Heart left ventricle (tissue), 16 donors: ENCODE measurements at regions not wholly inside any gene's neighbourhood (a gene's known extent, or its start where the extent isn't known, plus 50 kb on each side); places are given as distances from the start of the nearest gene placed in this dataset.

Experiments
- ATAC-seq, 4 donors: fragments of 200-7000 bp; cut with Tn5 transposase; one replicate each; pipeline ENCODE4 v1.9.1; 2020 to 2022; ENCODE audit warnings: moderate library complexity in 4 of 4, mild to moderate bottlenecking in 3 of 4, moderate number of reproducible peaks in 1 of 4
- DNase-seq, 5 donors: peaks; one replicate each; pipeline ENCODE4 v3.0.0-alpha.2; 2020
- H3K27ac ChIP-seq, 12 donors: fragments of 200-600 bp; sonication (generic) in 4 of 12; one replicate each; pipeline versions ENCODE4 v1.5.0 to v1.8.0; 2016 to 2022; ENCODE audit warnings: mild to moderate bottlenecking in 2 of 12
- H3K27me3 ChIP-seq, 9 donors: fragments of 200-600 bp; sonication (generic) in 2 of 9; one replicate each; pipeline versions ENCODE4 v1.5.1 to v1.8.0; 2016 to 2022; ENCODE audit warnings: mild to moderate bottlenecking in 3 of 9
- H3K36me3 ChIP-seq, 9 donors: fragments of 200-600 bp; sonication (generic) in 2 of 9; one replicate each; pipeline versions ENCODE4 v1.5.0 to v1.8.0; 2018 to 2022; ENCODE audit warnings: mild to moderate bottlenecking in 2 of 9
- H3K4me1 ChIP-seq, 12 donors: fragments of 200-600 bp; sonication (generic) in 4 of 12; one replicate each; pipeline versions ENCODE4 v1.5.0 to v1.8.0; 2016 to 2022; ENCODE audit warnings: mild to moderate bottlenecking in 3 of 12
- H3K4me3 ChIP-seq, 12 donors: fragments of 200-600 bp; sonication (generic) in 4 of 12; one replicate each; pipeline versions ENCODE4 v1.5.0 to v1.8.0; 2017 to 2022; ENCODE audit warnings: mild to moderate bottlenecking in 9 of 12, moderate library complexity in 4 of 12
- H3K9me3 ChIP-seq, 12 donors: fragments of 200-600 bp; sonication (generic) in 4 of 12; one replicate each; pipeline versions ENCODE4 v1.5.0 to v1.8.0; 2016 to 2022; ENCODE audit warnings: mild to moderate bottlenecking in 1 of 12
- POLR2A ChIP-seq, 2 donors: fragments of 450-650 bp; IDR thresholded peaks; one replicate each; pipeline ENCODE4 v1.6.1; 2017; ENCODE audit warnings: antibody characterized with exemption in 2 of 2, mild to moderate bottlenecking in 2 of 2, moderate library complexity in 2 of 2
- WGBS, 4 donors: extraction: QIAGEN DNeasy Blood & Tissue Kit in 2 of 4; methylation state at CpG; one replicate each; pipeline versions ENCODE4 v1.1.5 to v1.1.7; 2013 to 2018; 5-methylcytosine and 5-hydroxymethylcytosine counted together
- intact Hi-C, 10 donors: fragments of 100-400 bp; cut with DNase I; formaldehyde crosslinking; loops; one replicate each; pipeline versions ENCODE4 v1.11.1 to v1.14.2; 2022
- TF ChIP-seq, protein P1 (sequence below), 12 donors: fragments of 200-600 bp; sonication (generic) in 4 of 12; IDR thresholded peaks; one replicate each; pipeline versions ENCODE4 v1.5.0 to v1.8.0; 2018 to 2022; ENCODE audit warnings: antibody characterized with exemption in 12 of 12, mild to moderate bottlenecking in 5 of 12
- donor health status: ischemic (EF 13 %, LVEDD 7.1; RV severe dilation, severe dysfunction).
- donor health status: healthy with polysubstance abuse.
- donor health status: DM: no; HTN: yes; CAD: no.
- donor health status: DM: no; HTN: no; CAD: no.
- donor health status: ischemic (EF 25% LVEDD 6.9; RV normal size, moderate dysfunction).
- donor health status: ischemic (EF 25% LVEDD 5.7; RV mildly dilated, moderate dysfunction).
- donor health status: healthy.
- donor health status: DM: yes; HTN: yes; CAD: no.
- donor health status: ischemic (EF 35%, LVEDD 5.7; RV mildly dilated, moderate dysfunction).
- donor health status: nonischemic (EF 11% LVEDD 7.7; RV severe dilation, severe dysfunction).
- donor health status: DM: yes; HTN: yes; CAD: no.
- donor health status: PGD.
- donor health status: ischemic (EF 29% LVEDD 5.4; RV normal size, mild dysfunction).
- donor health status: nonischemic (EF 23%, LVEDD 6.1; RV moderate dilation, normal function).

DNA sequence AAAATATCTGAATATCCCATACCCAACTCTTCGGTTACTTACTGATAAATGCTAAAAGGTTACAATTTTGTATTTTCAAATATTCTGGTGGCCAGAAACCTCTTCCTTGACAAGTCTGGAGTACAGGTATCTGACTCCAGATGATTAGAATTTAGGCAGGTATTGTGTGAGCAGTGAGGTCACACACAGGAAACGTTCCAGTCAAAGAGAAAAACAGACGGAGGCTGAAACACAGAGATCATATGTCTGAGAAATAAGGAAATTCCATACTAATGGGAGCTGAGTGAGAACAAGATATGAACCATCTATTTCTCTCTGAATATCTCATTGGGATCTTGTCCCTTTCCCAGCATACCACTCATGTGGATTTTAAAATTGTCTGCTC, 89.4 kb upstream of the IGLL5 start:
- intact Hi-C loops: no loop called here

DNA sequence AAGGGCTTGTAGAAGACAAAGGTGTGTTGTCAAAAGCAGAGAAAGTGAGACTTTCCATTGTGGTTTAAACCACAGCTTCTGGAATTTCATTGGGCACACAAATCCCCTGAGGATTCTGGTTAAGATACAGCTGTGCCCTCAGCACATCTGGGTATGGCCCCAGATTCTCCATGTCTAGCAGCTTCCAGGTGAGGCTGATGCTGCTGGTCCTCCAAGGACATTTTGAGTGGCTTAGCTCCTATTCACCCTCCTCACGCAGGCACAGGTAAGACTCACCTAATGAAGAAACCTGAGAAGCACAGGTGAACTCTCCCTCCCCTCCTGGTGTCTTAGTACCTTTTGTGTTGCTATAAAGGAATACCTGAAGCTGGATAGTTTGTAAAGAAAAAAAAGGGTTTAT, 88.9 kb upstream of the IGLL5 start:
- no peak overlapping the region for H3K4me3 ChIP-seq
- ATAC-seq (no peak), DNase-seq (no peak)
- H3K9me3 ChIP-seq: no peaks in the 10 kb centered on the region
- H3K27me3 ChIP-seq: peaks cover 0 to 18% (median 0%) of the 10 kb centered on the region in 9 donors
- intact Hi-C loops: no loop called here
- H3K4me1 ChIP-seq: no peaks in the 10 kb centered on the region
- H3K27ac ChIP-seq: no peak overlapping the region
- no peaks in the 10 kb centered on the region for H3K36me3 ChIP-seq
- WGBS, 4 donors: 79 to 100% (median 91%) methylated on average over 1 of the region's 1 CpG
- TF ChIP-seq, protein P1, sequence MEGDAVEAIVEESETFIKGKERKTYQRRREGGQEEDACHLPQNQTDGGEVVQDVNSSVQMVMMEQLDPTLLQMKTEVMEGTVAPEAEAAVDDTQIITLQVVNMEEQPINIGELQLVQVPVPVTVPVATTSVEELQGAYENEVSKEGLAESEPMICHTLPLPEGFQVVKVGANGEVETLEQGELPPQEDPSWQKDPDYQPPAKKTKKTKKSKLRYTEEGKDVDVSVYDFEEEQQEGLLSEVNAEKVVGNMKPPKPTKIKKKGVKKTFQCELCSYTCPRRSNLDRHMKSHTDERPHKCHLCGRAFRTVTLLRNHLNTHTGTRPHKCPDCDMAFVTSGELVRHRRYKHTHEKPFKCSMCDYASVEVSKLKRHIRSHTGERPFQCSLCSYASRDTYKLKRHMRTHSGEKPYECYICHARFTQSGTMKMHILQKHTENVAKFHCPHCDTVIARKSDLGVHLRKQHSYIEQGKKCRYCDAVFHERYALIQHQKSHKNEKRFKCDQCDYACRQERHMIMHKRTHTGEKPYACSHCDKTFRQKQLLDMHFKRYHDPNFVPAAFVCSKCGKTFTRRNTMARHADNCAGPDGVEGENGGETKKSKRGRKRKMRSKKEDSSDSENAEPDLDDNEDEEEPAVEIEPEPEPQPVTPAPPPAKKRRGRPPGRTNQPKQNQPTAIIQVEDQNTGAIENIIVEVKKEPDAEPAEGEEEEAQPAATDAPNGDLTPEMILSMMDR (IDR thresholded peaks at IDR 0.05): no peak
- TF ChIP-seq POLR2A (IDR thresholded peaks at IDR 0.05): no peak

More for the DNA sequence above, 89.4 kb upstream of the IGLL5 start:
- WGBS, 4 donors: 50 to 56% (median 55%) methylated on average over 3 of the region's 3 CpGs
- no peak overlapping the region for H3K27ac ChIP-seq
- TF ChIP-seq, protein P1 (IDR thresholded peaks at IDR 0.05): no peak
- no peak for TF ChIP-seq POLR2A (IDR thresholded peaks at IDR 0.05)
- H3K4me1 ChIP-seq: no peaks in the 10 kb centered on the region
- H3K9me3 ChIP-seq: no peaks in the 10 kb centered on the region
- no peak overlapping the region for H3K4me3 ChIP-seq
- H3K36me3 ChIP-seq: no peaks in the 10 kb centered on the region
- peaks cover 0 to 18% (median 0%) of the 10 kb centered on the region in 9 donors for H3K27me3 ChIP-seq
- no peak for ATAC-seq
- no peak for DNase-seq

DNA sequence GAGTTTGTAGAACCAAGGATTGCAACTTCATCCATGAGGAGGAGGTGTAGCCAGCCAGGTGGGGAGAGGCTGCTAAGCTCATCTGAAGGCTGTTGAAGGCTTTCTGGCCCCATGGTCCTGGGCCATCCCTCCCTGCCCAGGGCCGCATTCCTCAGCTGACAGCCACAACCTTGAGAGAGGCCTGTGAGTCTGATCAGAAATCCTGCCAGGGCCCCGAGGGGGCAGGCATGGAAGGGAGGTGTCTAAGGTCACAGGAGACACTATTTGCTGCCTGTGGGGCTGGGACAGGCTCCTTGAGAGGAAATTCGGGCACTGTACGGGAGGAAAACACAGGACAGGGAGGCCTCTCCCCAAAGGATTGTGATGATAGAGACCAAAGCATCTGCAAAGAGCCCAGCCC, 88.1 kb upstream of the IGLL5 start:
- DNase-seq (no peak), ATAC-seq (no peak)
- WGBS, 4 donors: 33 to 52% (median 47%) methylated on average over 3 to 4 of the region's 4 CpGs
- TF ChIP-seq, protein P1 (IDR thresholded peaks at IDR 0.05): no peak
- no peak for TF ChIP-seq POLR2A (IDR thresholded peaks at IDR 0.05)
- no peak overlapping the region for H3K4me3 ChIP-seq
- H3K27ac ChIP-seq: no peak overlapping the region
- peaks cover 0 to 18% (median 0%) of the 10 kb centered on the region in 9 donors for H3K27me3 ChIP-seq
- H3K9me3 ChIP-seq: no peaks in the 10 kb centered on the region
- intact Hi-C loops: no loop called here
- no peaks in the 10 kb centered on the region for H3K4me1 ChIP-seq
- no peaks in the 10 kb centered on the region for H3K36me3 ChIP-seq

DNA sequence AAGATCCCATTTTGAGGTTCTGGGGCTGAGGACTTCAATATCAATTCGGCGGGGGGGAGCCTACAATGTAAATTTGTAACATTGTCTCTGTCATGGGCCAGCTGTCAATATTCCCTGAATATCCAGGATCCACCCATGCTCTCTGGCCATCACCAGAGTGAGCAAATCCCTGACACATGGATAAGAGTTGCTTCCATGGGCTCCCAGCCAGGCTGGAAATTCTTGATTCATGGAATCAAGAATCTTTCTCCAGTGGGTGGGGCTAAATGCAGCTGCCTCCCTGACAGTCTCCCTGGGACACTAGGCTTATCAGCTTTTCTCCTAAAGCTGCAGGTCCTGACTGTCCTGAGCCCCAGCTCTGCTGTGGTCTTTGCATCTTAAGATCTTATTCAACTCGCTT, 86.9 kb upstream of the IGLL5 start:
- H3K4me1 ChIP-seq: no peaks in the 10 kb centered on the region
- no peaks in the 10 kb centered on the region for H3K36me3 ChIP-seq
- no peak for TF ChIP-seq POLR2A (IDR thresholded peaks at IDR 0.05)
- TF ChIP-seq, protein P1 (IDR thresholded peaks at IDR 0.05): no peak
- H3K27me3 ChIP-seq: peaks cover 0 to 26% (median 0%) of the 10 kb centered on the region in 9 donors
- intact Hi-C loops: loop anchor here in 1 of 10 donors (10.0 kb wide), 1 partner anchor 84 kb away; the partner anchor contains the start of gene IGLL5
- WGBS, 4 donors: 57 to 79% (median 73%) methylated on average over 3 of the region's 3 CpGs
- DNase-seq: no peak
- H3K27ac ChIP-seq: no peak overlapping the region
- no peak overlapping the region for H3K4me3 ChIP-seq
- H3K9me3 ChIP-seq: no peaks in the 10 kb centered on the region
- no peak for ATAC-seq
